Medulla oblongata (tissue), 1 donor: ENCODE measurements at regions not wholly inside any gene's neighbourhood (a gene's known extent, or its start where the extent isn't known, plus 50 kb on each side); places are given as distances from the start of the nearest gene placed in this dataset.

Source experiments
- DNase-seq: peaks from one replicate; pipeline ENCODE4 v3.0.0-alpha.2; 2015; ENCODE audit errors: extremely low spot score

GRCh38 chr4:185893500-185893899, 81.5 kb upstream of the SORBS2 start:
- no peak for DNase-seq

- no peak for DNase-seq
These were observed 82.5 kb upstream of the SORBS2 start for GRCh38 chr4:185894481-185894880.

GRCh38 chr4:185895351-185895750, 83.4 kb upstream of the SORBS2 start:
- DNase-seq: no peak

GRCh38 chr4:185895866-185896265, 83.9 kb upstream of the SORBS2 start:
- no peak for DNase-seq

- DNase-seq: no peak
These were observed 85.0 kb upstream of the SORBS2 start for GRCh38 chr4:185896817-185897488.

GRCh38 chr4:185898413-185898812, 86.4 kb upstream of the SORBS2 start:
- no peak for DNase-seq

GRCh38 chr4:185899833-185900232, 87.8 kb upstream of the SORBS2 start:
- no peak for DNase-seq

- no peak for DNase-seq
These were observed 90.7 kb upstream of the SORBS2 start for GRCh38 chr4:185902654-185903053.

- DNase-seq: no peak
These were observed 91.2 kb upstream of the SORBS2 start for GRCh38 chr4:185903205-185903604.

GRCh38 chr4:185904381-185904780, 92.4 kb upstream of the SORBS2 start:
- DNase-seq: no peak

GRCh38 chr4:185909972-185910371, 98.0 kb upstream of the SORBS2 start:
- no peak for DNase-seq

GRCh38 chr4:185911556-185912064, 99.6 kb upstream of the SORBS2 start:
- no peak for DNase-seq

GRCh38 chr4:185912779-185913178, 100.8 kb upstream of the SORBS2 start:
- DNase-seq: no peak

GRCh38 chr4:185914583-185915199, 102.7 kb upstream of the SORBS2 start:
- no peak for DNase-seq

- no peak for DNase-seq
These were observed 103.3 kb upstream of the SORBS2 start for GRCh38 chr4:185915271-185915670.

- no peak for DNase-seq
These were observed 103.8 kb upstream of the SORBS2 start for GRCh38 chr4:185915817-185916216.

- DNase-seq: no peak
These were observed 104.2 kb upstream of the SORBS2 start for GRCh38 chr4:185916231-185916630.

- DNase-seq: no peak
These were observed 104.7 kb upstream of the SORBS2 start for GRCh38 chr4:185916683-185917082.

- no peak for DNase-seq
These were observed 107.1 kb upstream of the SORBS2 start for GRCh38 chr4:185919107-185919506.

- DNase-seq: no peak
These were observed 108.2 kb upstream of the SORBS2 start for GRCh38 chr4:185920171-185920570.

- DNase-seq: no peak
These were observed 108.8 kb upstream of the SORBS2 start for GRCh38 chr4:185920691-185921260.

GRCh38 chr4:185921583-185922555, 109.9 kb upstream of the SORBS2 start:
- DNase-seq: no peak
